ENCODE measurements at regions not wholly inside any gene's neighbourhood (a gene's known extent, or its start where the extent isn't known, plus 50 kb on each side); places are given as distances from the start of the nearest gene placed in this dataset.

DNA sequence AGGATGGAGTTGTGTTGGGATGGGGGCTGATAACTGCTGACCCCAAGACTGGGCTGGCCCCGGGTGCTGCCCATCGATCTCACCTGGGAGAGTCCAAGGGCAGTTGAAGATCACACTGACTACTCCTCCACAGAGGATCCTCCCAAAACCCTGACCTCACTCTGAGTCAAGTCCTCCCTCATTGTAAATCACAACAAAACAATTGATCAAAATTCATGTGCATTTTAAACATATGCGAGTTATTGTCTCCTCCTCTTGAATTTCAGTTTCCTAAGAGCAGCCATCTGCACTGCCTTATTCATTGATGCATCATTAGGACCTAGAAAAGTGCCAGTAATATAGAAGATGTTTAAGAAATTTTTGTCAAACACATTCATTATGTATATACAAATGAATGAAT lies 273.6 kb downstream of the C1orf94 start:
- Histone ChIP-seq H3K9me2 (ENCODE audit: insufficient read depth) (no peaks in the 10 kb centered on the region), H3K4me1 (ENCODE audit: control insufficient read depth in 1 of 2, insufficient read depth in 2 of 2, low read length in 2 of 2) (no peaks in the 10 kb centered on the region), H3K79me2 (ENCODE audit: insufficient read depth, low read length) (no peaks in the 10 kb centered on the region), H2AFZ (ENCODE audit: low read depth, low read length, poor library complexity, severe bottlenecking) (no peak overlapping the region), H3K9me3 (ENCODE audit: control insufficient read depth in 1 of 2, insufficient read depth in 1 of 2, low read depth in 1 of 2, low read length in 2 of 2) (no peaks in the 10 kb centered on the region), H4K20me1 (ENCODE audit: insufficient read depth) (no peaks in the 10 kb centered on the region), H3K27me3 (ENCODE audit: insufficient read depth, low read length) (peaks cover 10% of the 10 kb centered on the region), H3K4me3 (replicated peaks in 1 of 2; ENCODE audit: low read depth in 1 of 2, low read length in 2 of 2) (no peak overlapping the region), H3K9ac (ENCODE audit: low read length) (no peak overlapping the region), H3K36me3 (ENCODE audit: control insufficient read depth in 1 of 2, insufficient read depth in 2 of 2, low read length in 2 of 2) (no peaks in the 10 kb centered on the region), H3K27ac (ENCODE audit: low read depth, low read length) (no peak overlapping the region), H3K4me2 (ENCODE audit: low read length) (no peak overlapping the region)
- no peak for DNase-seq (ENCODE audit: low read depth, low spot score)
- no TSS peak for BruUV-seq (replicated peaks)
- intact Hi-C loops (cut with micrococcal nuclease) = no loop called here
- CTCF ChIA-PET = no interaction called here
- TF ChIP-seq YY1 (IDR thresholded peaks at IDR 0.05; ENCODE audit: extremely low read depth, insufficient replicate concordance, low read depth, low read length) (no peak), POLR2A (IDR thresholded peaks at IDR 0.05; ENCODE audit: borderline replicate concordance, extremely low read depth, insufficient read depth, insufficient read length) (no peak), SP1 (IDR thresholded peaks at IDR 0.05; ENCODE audit: low read depth) (no peak), POLR2AphosphoS5 (IDR thresholded peaks at IDR 0.05; ENCODE audit: low read depth, low read length) (no peak), ELF1 (IDR thresholded peaks at IDR 0.05; ENCODE audit: borderline replicate concordance, low read depth) (no peak)
- TF ChIP-seq, protein P1, sequence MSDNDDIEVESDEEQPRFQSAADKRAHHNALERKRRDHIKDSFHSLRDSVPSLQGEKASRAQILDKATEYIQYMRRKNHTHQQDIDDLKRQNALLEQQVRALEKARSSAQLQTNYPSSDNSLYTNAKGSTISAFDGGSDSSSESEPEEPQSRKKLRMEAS (IDR thresholded peaks at IDR 0.05) = no peak
- TF ChIP-seq, protein P2, sequence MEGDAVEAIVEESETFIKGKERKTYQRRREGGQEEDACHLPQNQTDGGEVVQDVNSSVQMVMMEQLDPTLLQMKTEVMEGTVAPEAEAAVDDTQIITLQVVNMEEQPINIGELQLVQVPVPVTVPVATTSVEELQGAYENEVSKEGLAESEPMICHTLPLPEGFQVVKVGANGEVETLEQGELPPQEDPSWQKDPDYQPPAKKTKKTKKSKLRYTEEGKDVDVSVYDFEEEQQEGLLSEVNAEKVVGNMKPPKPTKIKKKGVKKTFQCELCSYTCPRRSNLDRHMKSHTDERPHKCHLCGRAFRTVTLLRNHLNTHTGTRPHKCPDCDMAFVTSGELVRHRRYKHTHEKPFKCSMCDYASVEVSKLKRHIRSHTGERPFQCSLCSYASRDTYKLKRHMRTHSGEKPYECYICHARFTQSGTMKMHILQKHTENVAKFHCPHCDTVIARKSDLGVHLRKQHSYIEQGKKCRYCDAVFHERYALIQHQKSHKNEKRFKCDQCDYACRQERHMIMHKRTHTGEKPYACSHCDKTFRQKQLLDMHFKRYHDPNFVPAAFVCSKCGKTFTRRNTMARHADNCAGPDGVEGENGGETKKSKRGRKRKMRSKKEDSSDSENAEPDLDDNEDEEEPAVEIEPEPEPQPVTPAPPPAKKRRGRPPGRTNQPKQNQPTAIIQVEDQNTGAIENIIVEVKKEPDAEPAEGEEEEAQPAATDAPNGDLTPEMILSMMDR (IDR thresholded peaks at IDR 0.05 in 2 of 3, conservative IDR thresholded peaks at IDR 0.05 in 1 of 3; ENCODE audit: borderline replicate concordance in 1 of 3, insufficient read depth in 1 of 3, low read depth in 2 of 3, low read length in 2 of 3) = no peak
- no peak for ATAC-seq
- RAD21 ChIA-PET (ENCODE audit: low non-redundant PET in 1 of 2, low total read pairs in 2 of 2, uncharacterized antibody in 2 of 2, unreplicated experiment in 2 of 2) = no interaction called here
- POLR2A ChIA-PET = no interaction called here

DNA sequence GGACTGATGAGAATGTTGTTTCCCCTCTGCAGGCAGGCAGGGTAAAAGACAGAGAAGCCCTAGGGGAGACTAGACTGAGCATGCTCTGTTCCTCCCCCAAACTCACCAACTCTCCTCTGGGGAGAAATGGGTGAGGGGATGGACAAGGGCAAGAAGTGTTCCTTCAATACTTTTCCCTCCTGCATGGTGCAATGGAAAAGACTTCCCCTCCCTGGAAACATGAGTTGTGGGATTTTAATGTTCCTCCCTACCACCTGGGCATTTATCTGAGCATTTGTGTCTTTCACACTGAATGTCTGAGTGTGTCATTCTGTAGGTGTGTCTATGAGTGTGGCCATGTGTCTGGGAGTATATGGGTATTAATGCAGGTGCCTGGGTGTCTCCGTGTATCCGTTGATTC lies 275.7 kb downstream of the C1orf94 start:
- Histone ChIP-seq H3K4me2 (ENCODE audit: low read length) (no peak overlapping the region), H3K4me3 (replicated peaks in 1 of 2; ENCODE audit: low read depth in 1 of 2, low read length in 2 of 2) (no peak overlapping the region), H3K9ac (ENCODE audit: low read length) (no peak overlapping the region), H3K4me1 (ENCODE audit: control insufficient read depth in 1 of 2, insufficient read depth in 2 of 2, low read length in 2 of 2) (no peaks in the 10 kb centered on the region), H3K79me2 (ENCODE audit: insufficient read depth, low read length) (no peaks in the 10 kb centered on the region), H4K20me1 (ENCODE audit: insufficient read depth) (no peaks in the 10 kb centered on the region), H3K9me3 (ENCODE audit: control insufficient read depth in 1 of 2, insufficient read depth in 1 of 2, low read depth in 1 of 2, low read length in 2 of 2) (no peaks in the 10 kb centered on the region), H2AFZ (ENCODE audit: low read depth, low read length, poor library complexity, severe bottlenecking) (no peak overlapping the region), H3K27me3 (ENCODE audit: insufficient read depth, low read length) (no peaks in the 10 kb centered on the region), H3K9me2 (ENCODE audit: insufficient read depth) (no peaks in the 10 kb centered on the region), H3K36me3 (ENCODE audit: control insufficient read depth in 1 of 2, insufficient read depth in 2 of 2, low read length in 2 of 2) (no peaks in the 10 kb centered on the region), H3K27ac (ENCODE audit: low read depth, low read length) (no peak overlapping the region)
- DNase-seq (ENCODE audit: low read depth, low spot score) (no peak), ATAC-seq (no peak)
- intact Hi-C loops (cut with micrococcal nuclease) = no loop called here
- TF ChIP-seq CBX3 (IDR thresholded peaks at IDR 0.05; ENCODE audit: low read depth) = no peak
- TF ChIP-seq CEBPB (IDR thresholded peaks at IDR 0.05; ENCODE audit: low read depth) = no peak
- no peak for TF ChIP-seq JUND (IDR thresholded peaks at IDR 0.05)
- no peak for TF ChIP-seq RAD21 (IDR thresholded peaks at IDR 0.05; ENCODE audit: low read depth)
- no peak for TF ChIP-seq ZNF274 (IDR thresholded peaks at IDR 0.05; ENCODE audit: low read depth, low read length)
- no peak for TF ChIP-seq EZH2phosphoT487 (IDR thresholded peaks at IDR 0.05; ENCODE audit: borderline replicate concordance)
- TF ChIP-seq YY1 (IDR thresholded peaks at IDR 0.05; ENCODE audit: extremely low read depth, insufficient replicate concordance, low read depth, low read length) = no peak
- TF ChIP-seq, protein P1 (IDR thresholded peaks at IDR 0.05) = no peak
- TF ChIP-seq SRF (IDR thresholded peaks at IDR 0.05; ENCODE audit: low read depth) = no peak
- TF ChIP-seq, protein P3, sequence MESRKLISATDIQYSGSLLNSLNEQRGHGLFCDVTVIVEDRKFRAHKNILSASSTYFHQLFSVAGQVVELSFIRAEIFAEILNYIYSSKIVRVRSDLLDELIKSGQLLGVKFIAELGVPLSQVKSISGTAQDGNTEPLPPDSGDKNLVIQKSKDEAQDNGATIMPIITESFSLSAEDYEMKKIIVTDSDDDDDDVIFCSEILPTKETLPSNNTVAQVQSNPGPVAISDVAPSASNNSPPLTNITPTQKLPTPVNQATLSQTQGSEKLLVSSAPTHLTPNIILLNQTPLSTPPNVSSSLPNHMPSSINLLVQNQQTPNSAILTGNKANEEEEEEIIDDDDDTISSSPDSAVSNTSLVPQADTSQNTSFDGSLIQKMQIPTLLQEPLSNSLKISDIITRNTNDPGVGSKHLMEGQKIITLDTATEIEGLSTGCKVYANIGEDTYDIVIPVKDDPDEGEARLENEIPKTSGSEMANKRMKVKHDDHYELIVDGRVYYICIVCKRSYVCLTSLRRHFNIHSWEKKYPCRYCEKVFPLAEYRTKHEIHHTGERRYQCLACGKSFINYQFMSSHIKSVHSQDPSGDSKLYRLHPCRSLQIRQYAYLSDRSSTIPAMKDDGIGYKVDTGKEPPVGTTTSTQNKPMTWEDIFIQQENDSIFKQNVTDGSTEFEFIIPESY (IDR thresholded peaks at IDR 0.05; ENCODE audit: extremely low read depth, insufficient replicate concordance, low read length) = no peak
- no peak for TF ChIP-seq FOSL1 (IDR thresholded peaks at IDR 0.05; ENCODE audit: low read depth)
- no peak for TF ChIP-seq POLR2AphosphoS5 (IDR thresholded peaks at IDR 0.05; ENCODE audit: low read depth, low read length)
- no peak for TF ChIP-seq EZH2 (IDR thresholded peaks at IDR 0.05)
- no peak for TF ChIP-seq EGR1 (IDR thresholded peaks at IDR 0.05; ENCODE audit: low read depth)
- no peak for TF ChIP-seq TCF7L2 (IDR thresholded peaks at IDR 0.05; ENCODE audit: borderline replicate concordance, extremely low read depth, insufficient read depth, insufficient read length)
- CTCF ChIA-PET = no interaction called here
- POLR2A ChIA-PET = no interaction called here
- RAD21 ChIA-PET (ENCODE audit: low non-redundant PET in 1 of 2, low total read pairs in 2 of 2, uncharacterized antibody in 2 of 2, unreplicated experiment in 2 of 2) = no interaction called here
- BruUV-seq (replicated peaks) = no TSS peak

Data from HCT116 (cell line).